ENCODE measurements at regions not wholly inside any gene's neighbourhood (a gene's known extent, or its start where the extent isn't known, plus 50 kb on each side); places are given as distances from the start of the nearest gene placed in this dataset.

- TF ChIP-seq CTCF (conservative IDR thresholded peaks at IDR 0.05; ENCODE audit: low read depth, low read length) (no peak), BHLHE40 (IDR thresholded peaks at IDR 0.05; ENCODE audit: low read depth, low read length) (no peak), RAD21 (IDR thresholded peaks at IDR 0.05; ENCODE audit: low read length) (no peak), MXI1 (IDR thresholded peaks at IDR 0.05; ENCODE audit: borderline replicate concordance, low read depth, low read length) (no peak), POLR2A (IDR thresholded peaks at IDR 0.05; ENCODE audit: low read depth, low read length) (no peak), RFX5 (IDR thresholded peaks at IDR 0.05; ENCODE audit: low read depth, low read length) (no peak), MAFK (IDR thresholded peaks at IDR 0.05; ENCODE audit: low read depth, low read length) (no peak), CEBPB (IDR thresholded peaks at IDR 0.05; ENCODE audit: low read depth, low read length) (no peak), SMC3 (IDR thresholded peaks at IDR 0.05; ENCODE audit: low read depth, low read length) (no peak), NFE2L2 (IDR thresholded peaks at IDR 0.05; ENCODE audit: low read depth, low read length) (no peak), RCOR1 (IDR thresholded peaks at IDR 0.05; ENCODE audit: insufficient replicate concordance, low read length) (no peak), MAZ (IDR thresholded peaks at IDR 0.05; ENCODE audit: borderline replicate concordance, low read depth, low read length) (no peak)
Measured at GRCh38 chrX:99091459-99091858, 1318.6 kb downstream of the PCDH19 start.

Measured in IMR-90 (cell line).